GM19372 (cell line): ENCODE measurements at regions not wholly inside any gene's neighbourhood (a gene's known extent, or its start where the extent isn't known, plus 50 kb on each side); places are given as distances from the start of the nearest gene placed in this dataset.
"Not testable (repeated sequence)": the region's sequence is repeated elsewhere in the genome, so short reads cannot be mapped to it uniquely, and the experiment has no call there.

Experiments
- ATAC-seq: cut with Tn5 transposase; IDR thresholded peaks from one replicate; pipeline ENCODE4 v1.9.1; 2021; ENCODE audit warnings: mild to moderate bottlenecking, low read depth, moderate library complexity; ENCODE audit not compliant: unreplicated experiment

DNA sequence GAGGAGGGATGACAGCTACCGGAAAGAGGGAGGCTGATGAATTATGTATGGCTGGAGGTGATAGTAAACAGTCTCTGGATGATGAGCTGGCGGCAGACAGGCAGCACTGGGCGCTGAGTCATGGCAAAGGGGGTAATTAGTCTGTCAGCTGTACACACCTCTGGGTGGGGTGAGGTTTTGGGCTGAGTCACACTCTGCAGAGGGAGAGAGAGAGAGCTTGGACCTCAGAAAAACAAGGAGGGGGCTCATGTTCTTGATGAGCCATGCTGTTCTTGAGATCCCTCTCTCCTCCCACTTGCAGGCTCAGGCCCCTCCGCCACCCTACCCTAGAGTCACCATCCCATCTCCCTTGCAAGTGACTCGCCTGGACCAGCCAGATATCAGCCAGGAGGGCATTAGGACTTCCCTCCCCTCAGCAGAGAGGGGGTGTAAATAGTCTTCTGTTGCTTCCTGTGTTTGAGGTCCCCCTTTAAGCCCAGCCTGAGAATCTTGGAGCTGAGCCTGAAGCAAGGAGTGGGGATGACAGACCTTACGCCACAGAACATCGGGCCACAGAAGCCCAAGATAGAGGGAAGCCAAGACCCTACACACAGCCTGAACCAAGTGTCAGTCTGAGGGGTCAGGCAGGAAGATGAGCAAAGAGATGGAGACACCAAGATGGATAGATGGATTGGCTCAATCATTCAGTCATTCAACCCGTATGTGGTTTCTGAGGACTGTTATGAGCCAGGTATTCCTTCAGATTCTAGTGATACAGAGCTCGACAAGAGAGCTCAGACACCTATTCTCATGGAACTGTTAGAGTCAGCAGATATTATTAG, 383.2 kb upstream of the CCL2 start:
- ATAC-seq, result no peak

DNA sequence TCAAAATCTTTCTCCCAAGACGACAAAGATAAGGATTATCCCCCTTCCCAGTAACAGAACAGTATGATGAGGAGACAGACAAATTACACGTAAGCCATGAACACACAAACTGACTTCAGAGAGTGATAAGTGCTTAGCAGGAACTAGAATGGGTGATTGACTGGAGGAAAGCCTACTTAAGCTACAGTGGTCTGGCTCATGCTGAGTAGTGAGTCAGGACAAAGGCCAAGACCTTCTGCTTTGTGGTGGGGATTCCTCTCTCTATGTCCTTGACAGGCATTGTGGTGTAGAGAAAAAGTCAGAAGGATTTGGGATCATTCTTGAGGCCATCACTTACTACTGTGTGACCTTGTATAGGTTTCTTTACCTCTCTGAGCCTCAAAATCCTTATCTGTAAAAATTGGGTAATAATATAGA, 381.9 kb upstream of the CCL2 start:
- ATAC-seq, result no peak

GRCh38 chr17:33874617-33875060, 380.4 kb upstream of the CCL2 start:
- ATAC-seq, result no peak

- no peak for ATAC-seq
These were observed 379.1 kb upstream of the CCL2 start for GRCh38 chr17:33875973-33876372.

GRCh38 chr17:33882273-33882672, 372.8 kb upstream of the CCL2 start:
- ATAC-seq, result not testable (repeated sequence)

DNA sequence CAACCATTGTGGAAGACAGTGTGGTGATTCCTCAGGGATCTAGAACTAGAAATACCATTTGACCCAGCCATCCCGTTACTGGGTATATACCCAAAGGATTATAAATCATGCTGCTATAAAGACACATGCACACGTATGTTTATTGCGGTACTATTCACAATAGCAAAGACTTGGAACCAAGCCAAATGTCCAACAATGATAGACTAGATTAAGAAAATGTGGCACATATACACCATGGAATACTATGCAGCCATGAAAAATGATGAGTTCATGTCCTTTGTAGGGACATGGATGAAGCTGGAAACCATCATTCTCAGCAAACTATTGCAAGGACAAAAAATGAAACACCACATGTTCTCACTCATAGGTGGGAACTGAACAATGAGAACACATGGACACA, 372.4 kb upstream of the CCL2 start:
- ATAC-seq, result not testable (repeated sequence)

GRCh38 chr17:33888455-33888854, 366.6 kb upstream of the CCL2 start:
- no peak for ATAC-seq

DNA sequence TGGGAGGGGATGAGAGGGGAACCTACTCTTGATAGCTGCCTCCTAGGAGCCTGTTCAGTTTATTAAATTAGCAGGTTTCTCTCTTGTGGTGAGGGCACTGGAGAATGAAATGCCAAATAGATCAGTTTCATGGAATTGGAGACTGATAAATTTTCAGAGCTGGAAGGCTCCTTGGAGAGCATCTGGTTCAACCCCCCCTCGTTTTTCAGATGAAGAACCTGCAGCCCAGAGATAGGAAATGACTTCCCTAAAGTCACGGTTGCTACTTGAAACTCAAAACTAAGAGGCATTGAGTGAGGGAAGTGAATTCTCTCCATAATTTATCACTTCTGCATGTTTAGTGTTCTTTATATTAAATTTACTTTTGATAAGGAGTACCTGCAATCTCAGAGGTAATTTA, 366.0 kb upstream of the CCL2 start:
- no peak for ATAC-seq

- ATAC-seq, result no peak
These were observed 365.3 kb upstream of the CCL2 start for GRCh38 chr17:33889766-33890165.

DNA sequence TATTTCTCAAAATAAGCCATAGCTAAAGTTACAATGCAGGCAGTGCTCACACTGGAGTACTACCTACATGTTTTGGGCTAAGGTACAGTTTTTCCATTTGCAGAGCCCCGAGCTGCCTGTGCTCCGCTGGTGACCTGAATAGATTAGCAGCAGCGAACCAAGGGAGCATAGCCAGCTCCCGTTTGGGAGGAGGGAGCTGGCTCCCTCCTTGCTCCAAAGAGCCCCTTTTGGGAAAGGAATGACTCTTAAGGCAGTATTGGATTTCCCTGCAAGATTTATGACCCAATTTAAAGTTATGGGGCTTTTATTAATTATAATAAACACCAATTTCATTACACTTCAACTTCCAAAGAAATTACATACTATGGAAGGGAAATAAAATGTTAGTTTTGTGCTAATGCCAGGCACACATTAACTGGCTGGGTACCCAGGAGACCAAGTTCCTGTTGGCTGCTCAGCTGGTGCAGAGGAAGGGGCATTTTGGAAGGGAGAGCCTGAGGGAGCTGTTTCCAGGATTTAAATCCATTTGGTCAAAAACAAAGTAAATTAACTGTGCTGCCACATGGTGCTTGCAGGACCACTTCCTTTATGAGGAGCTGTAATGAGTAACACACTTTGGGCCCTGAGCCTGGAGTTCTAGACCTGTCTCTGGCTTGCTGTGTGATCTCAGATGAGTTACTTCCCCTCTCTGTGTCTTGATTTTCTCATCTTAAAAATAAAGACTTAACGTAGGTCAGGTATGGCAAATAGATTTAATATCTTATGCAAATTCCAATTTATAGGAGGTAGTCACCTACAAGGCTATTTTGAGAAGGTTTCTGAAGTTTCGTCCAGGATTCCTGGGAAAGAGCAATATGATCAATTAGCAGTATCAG, 362.1 kb upstream of the CCL2 start:
- no peak for ATAC-seq

GRCh38 chr17:33895491-33895890, 359.6 kb upstream of the CCL2 start:
- ATAC-seq, result no peak

DNA sequence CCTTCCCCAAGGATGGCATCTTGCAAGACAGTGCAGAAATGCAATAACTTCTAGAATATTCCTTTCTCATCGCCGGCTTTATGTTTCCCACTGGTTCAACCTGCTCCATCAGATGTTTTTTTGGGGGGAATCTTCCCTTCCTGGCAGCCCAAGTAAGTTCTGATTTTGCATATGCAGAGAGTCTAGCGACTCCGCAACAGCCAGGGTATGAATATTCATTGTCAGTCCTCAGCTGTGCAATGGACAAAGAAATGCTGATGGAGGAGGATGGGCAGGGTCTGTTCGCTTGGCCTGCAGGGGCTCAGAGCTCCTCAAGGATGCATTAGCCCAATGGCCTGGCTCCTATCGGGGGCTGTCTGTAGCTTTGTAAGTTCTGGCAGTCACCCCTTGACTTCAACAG, 358.8 kb upstream of the CCL2 start:
- ATAC-seq, result no peak

GRCh38 chr17:33901085-33901484, 354.0 kb upstream of the CCL2 start:
- ATAC-seq, result no peak

- no peak for ATAC-seq
These were observed 352.1 kb upstream of the CCL2 start for GRCh38 chr17:33902901-33903449.

GRCh38 chr17:33904476-33904875, 350.6 kb upstream of the CCL2 start:
- no peak for ATAC-seq

DNA sequence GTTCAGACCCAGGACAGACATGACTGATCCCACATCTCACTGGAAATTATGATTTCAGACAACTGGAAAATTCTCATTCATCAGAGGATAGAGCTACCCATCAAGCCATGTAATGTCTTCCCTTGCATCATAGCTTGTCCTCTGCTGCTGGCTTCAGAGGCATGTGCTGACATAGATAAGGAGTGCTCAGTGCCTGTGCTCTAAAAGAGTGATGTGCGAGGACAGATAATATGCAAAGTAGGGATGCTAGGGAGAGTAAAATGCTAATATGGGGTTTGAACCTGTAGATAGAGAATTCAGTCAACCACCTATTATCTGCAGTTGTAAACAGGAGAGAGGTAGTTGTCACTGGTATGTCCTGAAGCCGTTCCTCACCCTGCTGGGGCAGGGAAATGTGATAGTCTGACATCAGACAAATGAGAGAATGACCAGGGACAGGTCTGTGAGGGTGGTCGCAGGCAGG, 349.7 kb upstream of the CCL2 start:
- ATAC-seq, result no peak

GRCh38 chr17:33908363-33909064, 346.6 kb upstream of the CCL2 start:
- ATAC-seq, result no peak

DNA sequence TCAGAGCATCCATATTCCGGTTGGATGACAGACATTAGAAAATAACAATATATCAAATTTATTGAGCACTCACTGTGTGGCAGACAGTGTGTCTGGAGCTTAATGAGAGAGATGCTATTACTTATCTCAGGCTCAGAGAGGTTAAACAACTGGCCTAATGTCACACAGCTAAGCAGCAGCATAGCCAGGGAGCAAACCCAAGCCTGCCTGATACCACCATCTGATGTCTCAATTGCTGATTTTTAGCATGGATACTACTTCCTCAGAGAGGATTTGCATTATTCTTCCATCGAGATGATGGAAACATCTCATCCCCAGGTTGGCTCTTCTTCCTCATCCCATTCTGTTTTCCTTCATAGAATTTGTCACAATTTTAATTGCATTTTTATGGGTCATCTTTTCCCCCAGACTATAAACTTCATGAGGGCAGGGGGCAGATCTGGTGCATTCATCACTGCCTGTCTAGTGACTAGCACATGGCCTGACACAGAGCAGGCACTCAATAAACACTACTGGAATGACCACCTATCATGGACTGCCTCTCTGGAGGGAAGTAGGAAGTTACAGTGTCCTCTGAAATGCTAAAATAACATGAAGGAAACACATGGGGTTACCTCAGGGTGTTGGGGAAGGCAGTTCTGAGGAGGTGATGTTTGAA, 344.8 kb upstream of the CCL2 start:
- no peak for ATAC-seq

DNA sequence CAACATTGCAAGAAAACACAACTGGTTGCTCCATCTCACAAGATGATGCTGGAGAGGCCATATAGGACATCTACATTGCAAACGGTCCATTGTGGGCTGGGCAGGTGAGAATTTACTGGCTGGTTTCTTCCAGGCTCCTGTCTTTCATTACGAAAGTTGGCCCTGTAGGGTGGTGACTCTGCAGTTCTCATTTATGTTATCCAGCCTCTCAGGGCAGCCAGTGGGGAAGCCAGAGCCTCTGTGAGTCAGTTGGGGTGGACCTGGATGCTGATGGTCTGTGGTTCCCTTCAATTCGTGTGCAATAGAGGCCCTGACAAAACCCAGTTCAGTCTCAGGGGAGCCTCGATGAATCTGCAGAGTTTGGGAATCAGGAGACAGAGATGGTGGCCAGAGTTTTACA, 341.0 kb upstream of the CCL2 start:
- ATAC-seq, result no peak

DNA sequence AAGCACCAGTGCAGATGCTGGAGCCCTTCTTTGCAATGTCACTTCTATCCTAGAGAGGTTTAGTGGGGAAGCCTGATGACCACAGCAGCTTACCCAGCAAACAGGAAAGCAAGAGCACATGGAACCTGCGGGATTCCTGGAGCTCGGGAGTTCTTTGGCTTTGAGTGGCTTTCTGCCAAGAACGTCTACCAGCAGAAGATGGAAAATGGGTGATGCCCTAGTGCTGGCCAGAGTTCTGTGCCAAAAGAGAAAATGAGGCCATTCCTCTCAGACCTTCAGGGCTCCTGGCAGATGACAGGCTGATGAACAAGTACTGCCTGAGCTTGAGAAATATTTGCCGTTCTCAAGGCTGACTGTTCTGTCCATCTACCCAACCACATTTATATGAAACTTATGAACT, 332.1 kb upstream of the CCL2 start:
- no peak for ATAC-seq
